ENCODE measurements at regions not wholly inside any gene's neighbourhood (a gene's known extent, or its start where the extent isn't known, plus 50 kb on each side); places are given as distances from the start of the nearest gene placed in this dataset.

- ATAC-seq (ENCODE audit: insufficient read depth, low read depth), result peak; percentile 78
These were observed 402.5 kb downstream of the PTPRC start for GRCh38 chr1:199041173-199041914.

GRCh38 chr1:199042193-199042592, 403.4 kb downstream of the PTPRC start:
- Histone ChIP-seq H4K20me1 (ENCODE audit: insufficient read depth, low read length) (no peaks in the 10 kb centered on the region), H3K36me3 (ENCODE audit: insufficient read depth, low read length) (no peaks in the 10 kb centered on the region; the same call in 1 of the 2 replicates), H3K9ac (ENCODE audit: low read depth, low read length) (peak overlapping the region; percentile 58), H3K4me3 (ENCODE audit: low read depth in 1 of 2, low read length in 2 of 2) (no peak overlapping the region), H3K4me2 (ENCODE audit: insufficient read depth, low read length) (peak overlapping the region; percentile 47), H3K4me1 (ENCODE audit: insufficient read depth, low read length) (peaks cover 95% of the 10 kb centered on the region), H3K27ac (ENCODE audit: low read length) (peak overlapping the region; percentile 99), H3K79me2 (ENCODE audit: insufficient read depth, low read length) (peaks cover 84% of the 10 kb centered on the region), H3K27me3 (ENCODE audit: insufficient read depth, low read length, poor library complexity) (no peaks in the 10 kb centered on the region), H2AFZ (ENCODE audit: low read depth, low read length) (no peak overlapping the region), H3K9me3 (ENCODE audit: insufficient read depth, low read length, severe bottlenecking) (peaks cover 4% of the 10 kb centered on the region)
- no peak for TF ChIP-seq EZH2 (IDR thresholded peaks at IDR 0.05; ENCODE audit: borderline replicate concordance, low read depth, low read length, severe bottlenecking)
- TF ChIP-seq, protein P1, sequence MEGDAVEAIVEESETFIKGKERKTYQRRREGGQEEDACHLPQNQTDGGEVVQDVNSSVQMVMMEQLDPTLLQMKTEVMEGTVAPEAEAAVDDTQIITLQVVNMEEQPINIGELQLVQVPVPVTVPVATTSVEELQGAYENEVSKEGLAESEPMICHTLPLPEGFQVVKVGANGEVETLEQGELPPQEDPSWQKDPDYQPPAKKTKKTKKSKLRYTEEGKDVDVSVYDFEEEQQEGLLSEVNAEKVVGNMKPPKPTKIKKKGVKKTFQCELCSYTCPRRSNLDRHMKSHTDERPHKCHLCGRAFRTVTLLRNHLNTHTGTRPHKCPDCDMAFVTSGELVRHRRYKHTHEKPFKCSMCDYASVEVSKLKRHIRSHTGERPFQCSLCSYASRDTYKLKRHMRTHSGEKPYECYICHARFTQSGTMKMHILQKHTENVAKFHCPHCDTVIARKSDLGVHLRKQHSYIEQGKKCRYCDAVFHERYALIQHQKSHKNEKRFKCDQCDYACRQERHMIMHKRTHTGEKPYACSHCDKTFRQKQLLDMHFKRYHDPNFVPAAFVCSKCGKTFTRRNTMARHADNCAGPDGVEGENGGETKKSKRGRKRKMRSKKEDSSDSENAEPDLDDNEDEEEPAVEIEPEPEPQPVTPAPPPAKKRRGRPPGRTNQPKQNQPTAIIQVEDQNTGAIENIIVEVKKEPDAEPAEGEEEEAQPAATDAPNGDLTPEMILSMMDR (IDR thresholded peaks at IDR 0.05; ENCODE audit: borderline replicate concordance, extremely low read depth, low read length, poor library complexity, severe bottlenecking), result no peak
- peak; percentile 51 for ATAC-seq (ENCODE audit: insufficient read depth, low read depth)
- peak; percentile 49 for DNase-seq

More at GRCh38 chr1:199041173-199041914, 402.5 kb downstream of the PTPRC start:
- Histone ChIP-seq H3K4me2 (ENCODE audit: insufficient read depth, low read length) (peak overlapping the region; percentile 41), H3K27ac (ENCODE audit: low read length) (peak overlapping the region; percentile 99), H3K36me3 (ENCODE audit: insufficient read depth, low read length) (no peaks in the 10 kb centered on the region; the same call in 1 of the 2 replicates), H3K79me2 (ENCODE audit: insufficient read depth, low read length) (peaks cover 84% of the 10 kb centered on the region), H4K20me1 (ENCODE audit: insufficient read depth, low read length) (no peaks in the 10 kb centered on the region), H3K27me3 (ENCODE audit: insufficient read depth, low read length, poor library complexity) (no peaks in the 10 kb centered on the region), H3K9ac (ENCODE audit: low read depth, low read length) (peak overlapping the region; percentile 74), H3K4me3 (ENCODE audit: low read depth in 1 of 2, low read length in 2 of 2) (no peak overlapping the region), H3K9me3 (ENCODE audit: insufficient read depth, low read length, severe bottlenecking) (no peaks in the 10 kb centered on the region), H2AFZ (ENCODE audit: low read depth, low read length) (no peak overlapping the region), H3K4me1 (ENCODE audit: insufficient read depth, low read length) (peaks cover 95% of the 10 kb centered on the region)
- peak; percentile 81 for DNase-seq
- TF ChIP-seq EZH2 (IDR thresholded peaks at IDR 0.05; ENCODE audit: borderline replicate concordance, low read depth, low read length, severe bottlenecking), result no peak
- TF ChIP-seq, protein P1 (IDR thresholded peaks at IDR 0.05; ENCODE audit: borderline replicate concordance, extremely low read depth, low read length, poor library complexity, severe bottlenecking), result no peak

- H2AFZ ChIP-seq (ENCODE audit: low read depth, low read length), result peak overlapping the region; percentile 42; the same call in 1 of the 2 replicates
- TF ChIP-seq, protein P1 (IDR thresholded peaks at IDR 0.05; ENCODE audit: borderline replicate concordance, extremely low read depth, low read length, poor library complexity, severe bottlenecking), result no peak
- TF ChIP-seq EZH2 (IDR thresholded peaks at IDR 0.05; ENCODE audit: borderline replicate concordance, low read depth, low read length, severe bottlenecking), result no peak
- H3K79me2 ChIP-seq (ENCODE audit: insufficient read depth, low read length), result peaks cover 64% of the 10 kb centered on the region
- peak overlapping the region; percentile 99 for H3K27ac ChIP-seq (ENCODE audit: low read length)
- ATAC-seq (ENCODE audit: insufficient read depth, low read depth) (no peak), DNase-seq (no peak)
- no peak overlapping the region for H3K4me3 ChIP-seq (ENCODE audit: low read depth in 1 of 2, low read length in 2 of 2)
- no peaks in the 10 kb centered on the region for H4K20me1 ChIP-seq (ENCODE audit: insufficient read depth, low read length)
- H3K27me3 ChIP-seq (ENCODE audit: insufficient read depth, low read length, poor library complexity), result no peaks in the 10 kb centered on the region
- H3K9me3 ChIP-seq (ENCODE audit: insufficient read depth, low read length, severe bottlenecking), result peaks cover 17% of the 10 kb centered on the region
- H3K4me2 ChIP-seq (ENCODE audit: insufficient read depth, low read length), result peak overlapping the region; percentile 13
- peak overlapping the region; percentile 58 for H3K9ac ChIP-seq (ENCODE audit: low read depth, low read length)
- peaks cover 84% of the 10 kb centered on the region for H3K4me1 ChIP-seq (ENCODE audit: insufficient read depth, low read length)
- no peaks in the 10 kb centered on the region; the same call in 1 of the 2 replicates for H3K36me3 ChIP-seq (ENCODE audit: insufficient read depth, low read length)
These were observed 405.4 kb downstream of the PTPRC start for GRCh38 chr1:199044191-199044590.

All from DND-41 (cell line).